H9 (cell line): ENCODE measurements at regions not wholly inside any gene's neighbourhood (a gene's known extent, or its start where the extent isn't known, plus 50 kb on each side); places are given as distances from the start of the nearest gene placed in this dataset.
A peak's percentile ranks its signal among the peaks of the same experiment; 100 is the strongest.

Experiments
- DNase-seq: peaks from one replicate; pipeline ENCODE4 v3.0.0-alpha.2; 2017
- H2AFZ ChIP-seq: one replicate; pipeline ENCODE4 v1.6.1; 2013; ENCODE audit warnings: mild to moderate bottlenecking, low read length, control low read depth, moderate library complexity
- H2AK5ac ChIP-seq: 2 replicates; pipeline ENCODE4 v1.6.1; 2013; ENCODE audit warnings: low read length, control low read depth, mixed read lengths; ENCODE audit not compliant: insufficient read length
- H2BK120ac ChIP-seq: one replicate; pipeline ENCODE4 v1.6.1; 2013; ENCODE audit warnings: low read depth, mild to moderate bottlenecking, low read length, control low read depth, inconsistent platforms; ENCODE audit not compliant: poor library complexity, severe bottlenecking
- H2BK12ac ChIP-seq: 2 replicates; pipeline ENCODE4 v1.6.1; 2013; ENCODE audit warnings: low read length, control low read depth, mixed read lengths, low read depth; ENCODE audit not compliant: insufficient read length
- H2BK15ac ChIP-seq: 2 replicates; pipeline ENCODE4 v1.6.1; 2013; ENCODE audit warnings: low read depth, low read length, control low read depth
- H2BK20ac ChIP-seq: one replicate; pipeline ENCODE4 v1.6.1; 2013; ENCODE audit warnings: low read depth, mild to moderate bottlenecking, low read length, control low read depth, inconsistent platforms; ENCODE audit not compliant: poor library complexity, severe bottlenecking
- H2BK5ac ChIP-seq: 2 replicates; pipeline ENCODE4 v1.6.1; 2013; ENCODE audit warnings: low read length, control low read depth, mixed read lengths; ENCODE audit not compliant: insufficient read length
- H3K14ac ChIP-seq: 2 replicates; pipeline ENCODE4 v1.6.1; 2013; ENCODE audit warnings: low read length, control low read depth; ENCODE audit not compliant: insufficient read depth
- H3K18ac ChIP-seq: 2 replicates; pipeline ENCODE4 v1.6.1; 2013; ENCODE audit warnings: low read depth, mild to moderate bottlenecking, mixed read lengths, low read length, control low read depth; ENCODE audit not compliant: insufficient read length
- H3K23ac ChIP-seq: 2 replicates; pipeline ENCODE4 v1.6.1; 2013; ENCODE audit warnings: low read length, control low read depth, mixed read lengths, low read depth; ENCODE audit not compliant: insufficient read length
- H3K23me2 ChIP-seq: 2 replicates; pipeline ENCODE4 v1.6.1; 2013; ENCODE audit warnings: low read depth, mild to moderate bottlenecking, mixed read lengths, low read length, control low read depth; ENCODE audit not compliant: insufficient read length, poor library complexity, severe bottlenecking
- H3K27ac ChIP-seq: 2 replicates; pipeline ENCODE4 v1.5.1; 2013; ENCODE audit warnings: low read length, control low read depth, mixed read lengths, low read depth; ENCODE audit not compliant: insufficient read length
- H3K27me3 ChIP-seq: 2 replicates; pipeline ENCODE4 v1.6.1; 2013; ENCODE audit warnings: low read length, control low read depth, inconsistent platforms; ENCODE audit not compliant: insufficient read depth
- H3K4ac ChIP-seq: 2 replicates; pipeline ENCODE4 v1.6.1; 2013; ENCODE audit warnings: low read depth, mild to moderate bottlenecking, control low read depth, inconsistent platforms, low read length, moderate library complexity
- H3K4me1 ChIP-seq: 2 replicates; pipeline ENCODE4 v1.6.1; 2013; ENCODE audit warnings: low read length, control low read depth, inconsistent platforms; ENCODE audit not compliant: insufficient read depth
- H3K4me2 ChIP-seq: 2 replicates; pipeline ENCODE4 v1.6.1; 2013; ENCODE audit warnings: low read length, control low read depth, mixed read lengths; ENCODE audit not compliant: insufficient read length, insufficient read depth
- H3K56ac ChIP-seq: 2 replicates; pipeline ENCODE4 v1.6.1; 2013; ENCODE audit warnings: low read depth, mild to moderate bottlenecking, mixed read lengths, low read length, control low read depth; ENCODE audit not compliant: insufficient read length
- H3K79me1 ChIP-seq: 2 replicates; pipeline ENCODE4 v1.6.1; 2013; ENCODE audit warnings: low read depth, mild to moderate bottlenecking, moderate library complexity, low read length, control low read depth, inconsistent platforms; ENCODE audit not compliant: insufficient read depth, poor library complexity, severe bottlenecking
- H3K79me2 ChIP-seq: 2 replicates; pipeline ENCODE4 v1.6.1; 2013; ENCODE audit warnings: low read length, control low read depth, inconsistent platforms; ENCODE audit not compliant: insufficient read depth
- H3K9ac ChIP-seq: 2 replicates; pipeline ENCODE4 v1.6.1; 2013; ENCODE audit warnings: low read length, control low read depth, mixed read lengths; ENCODE audit not compliant: insufficient read length; ENCODE audit errors: extremely low read depth
- H3K9me3 ChIP-seq: one replicate; pipeline ENCODE4 v1.6.1; 2013; ENCODE audit warnings: low read depth, low read length, inconsistent platforms; ENCODE audit not compliant: control insufficient read depth
- H3T11ph ChIP-seq: one replicate; pipeline ENCODE4 v1.6.1; 2013; ENCODE audit warnings: mild to moderate bottlenecking, low read length, control low read depth, inconsistent platforms
- H4K20me1 ChIP-seq: one replicate; pipeline ENCODE4 v1.6.1; 2013; ENCODE audit not compliant: control insufficient read depth, insufficient read length, insufficient read depth
- H4K5ac ChIP-seq: 2 replicates; pipeline ENCODE4 v1.6.1; 2013; ENCODE audit warnings: low read depth, mild to moderate bottlenecking, mixed read lengths, low read length, control low read depth; ENCODE audit not compliant: insufficient read length
- H4K8ac ChIP-seq: replicated peaks from 2 replicates; pipeline ENCODE4 v1.6.1; 2013; ENCODE audit warnings: low read length, control low read depth, mixed read lengths, low read depth; ENCODE audit not compliant: insufficient read length
- H4K91ac ChIP-seq: 2 replicates; pipeline ENCODE4 v1.6.1; 2013; ENCODE audit warnings: low read depth, mild to moderate bottlenecking, moderate library complexity, mixed read lengths, low read length, control low read depth; ENCODE audit not compliant: insufficient read length
- H3K27ac Mint-ChIP-seq, 3 experiments: 2 replicates in 2 of 3; 3 replicates in 1 of 3; pipeline ENCODE4 v1.8.0; 2020 to 2021; ENCODE audit warnings: mixed read lengths in 3 of 3, mild to moderate bottlenecking in 1 of 3, moderate library complexity in 1 of 3
- H3K27me3 Mint-ChIP-seq: 2 replicates; pipeline ENCODE4 v1.8.0; 2021; ENCODE audit warnings: low read depth, mild to moderate bottlenecking, moderate library complexity, mixed read lengths
- H3K36me3 Mint-ChIP-seq, 3 experiments: 2 replicates in 2 of 3; 3 replicates in 1 of 3; pipeline ENCODE4 v1.8.0; 2020 to 2021; ENCODE audit warnings: low read depth in 3 of 3, mixed read lengths in 3 of 3; ENCODE audit not compliant: insufficient read depth in 1 of 3
- H3K4me1 Mint-ChIP-seq, 2 experiments: 2 replicates each; pipeline ENCODE4 v1.8.0; 2020; ENCODE audit warnings: mixed read lengths in 2 of 2
- H3K4me3 Mint-ChIP-seq, 2 experiments: 2 replicates in 1 of 2; 3 replicates in 1 of 2; pipeline ENCODE4 v1.8.0; 2020 to 2021; ENCODE audit warnings: mild to moderate bottlenecking in 2 of 2, mixed read lengths in 2 of 2, moderate library complexity in 1 of 2
- H3K9me3 Mint-ChIP-seq, 2 experiments: 2 replicates in 1 of 2; 3 replicates in 1 of 2; pipeline ENCODE4 v1.8.0; 2020; ENCODE audit warnings: mild to moderate bottlenecking in 2 of 2, mixed read lengths in 2 of 2, moderate library complexity in 1 of 2
- WGBS: extraction: QIAGEN DNeasy Blood & Tissue Kit; methylation state at CpG from one replicate; pipeline ENCODE4 v1.1.7; 2013; ENCODE audit warnings: missing lambda C conversion rate, low lambda C conversion rate, mixed read lengths; ENCODE audit not compliant: insufficient read length; ENCODE audit errors: extremely low coverage; 5-methylcytosine and 5-hydroxymethylcytosine counted together
- TF ChIP-seq, protein P1 (sequence below): fragments of 200-600 bp; sonication (generic); conservative IDR thresholded peaks from 3 replicates; pipeline ENCODE4 v1.8.0; 2021; ENCODE audit warnings: antibody characterized with exemption, mild to moderate bottlenecking

- Histone ChIP-seq H3K23ac (no peak overlapping the region), H2AFZ (no peak overlapping the region), H3K9ac (no peak overlapping the region), H3K14ac (no peak overlapping the region), H2BK15ac (no peak overlapping the region), H2BK5ac (no peak overlapping the region), H4K5ac (no peak overlapping the region), H3K56ac (no peak overlapping the region), H3K27ac (no peak overlapping the region), H3K4me2 (peak overlapping the region; percentile 87), H3K27me3 (peaks cover 3% of the 10 kb centered on the region; the same call in 1 of the 2 replicates), H3K23me2 (peaks cover 21% of the 10 kb centered on the region), H3K79me1 (no peaks in the 10 kb centered on the region), H2AK5ac (no peak overlapping the region), H4K20me1 (no peaks in the 10 kb centered on the region), H3K79me2 (peaks cover 4% of the 10 kb centered on the region; the same call in 1 of the 2 replicates), H3T11ph (no peak overlapping the region), H2BK120ac (no peak overlapping the region), H3K9me3 (no peaks in the 10 kb centered on the region), H3K4me1 (no peaks in the 10 kb centered on the region; the same call in 1 of the 2 replicates), H4K8ac (no peak overlapping the region), H2BK20ac (no peak overlapping the region), H2BK12ac (no peak overlapping the region), H4K91ac (no peak overlapping the region), H3K4ac (no peak overlapping the region), H3K18ac (no peak overlapping the region)
- peak; percentile 67 for DNase-seq
- TF ChIP-seq, protein P1, sequence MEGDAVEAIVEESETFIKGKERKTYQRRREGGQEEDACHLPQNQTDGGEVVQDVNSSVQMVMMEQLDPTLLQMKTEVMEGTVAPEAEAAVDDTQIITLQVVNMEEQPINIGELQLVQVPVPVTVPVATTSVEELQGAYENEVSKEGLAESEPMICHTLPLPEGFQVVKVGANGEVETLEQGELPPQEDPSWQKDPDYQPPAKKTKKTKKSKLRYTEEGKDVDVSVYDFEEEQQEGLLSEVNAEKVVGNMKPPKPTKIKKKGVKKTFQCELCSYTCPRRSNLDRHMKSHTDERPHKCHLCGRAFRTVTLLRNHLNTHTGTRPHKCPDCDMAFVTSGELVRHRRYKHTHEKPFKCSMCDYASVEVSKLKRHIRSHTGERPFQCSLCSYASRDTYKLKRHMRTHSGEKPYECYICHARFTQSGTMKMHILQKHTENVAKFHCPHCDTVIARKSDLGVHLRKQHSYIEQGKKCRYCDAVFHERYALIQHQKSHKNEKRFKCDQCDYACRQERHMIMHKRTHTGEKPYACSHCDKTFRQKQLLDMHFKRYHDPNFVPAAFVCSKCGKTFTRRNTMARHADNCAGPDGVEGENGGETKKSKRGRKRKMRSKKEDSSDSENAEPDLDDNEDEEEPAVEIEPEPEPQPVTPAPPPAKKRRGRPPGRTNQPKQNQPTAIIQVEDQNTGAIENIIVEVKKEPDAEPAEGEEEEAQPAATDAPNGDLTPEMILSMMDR, result no peak
- WGBS, result no CpG with 5 or more reads among the region's 20 CpGs
- peaks cover 33% of the 10 kb centered on the region for H3K27me3 Mint-ChIP-seq
- H3K9me3 Mint-ChIP-seq, result no peaks in the 10 kb centered on the region; a peak in 1 of 5 replicates
- peaks cover 31 to 34% of the 10 kb centered on the region in 2 experiments for H3K4me1 Mint-ChIP-seq
- H3K4me3 Mint-ChIP-seq, result peak overlapping the region; percentile 70 to 84
- H3K27ac Mint-ChIP-seq, result no peak overlapping the region; a peak in 1 of 7 replicates
- peaks cover 0 to 10% (median 7%) of the 10 kb centered on the region in 3 experiments; a peak in 5 of 7 replicates for H3K36me3 Mint-ChIP-seq
Observed at GRCh38 chr17:77279448-77280303, 138.9 kb downstream of the SEC14L1 start.
